AG10803 (cell line): ENCODE measurements at regions not wholly inside any gene's neighbourhood (a gene's known extent, or its start where the extent isn't known, plus 50 kb on each side); places are given as distances from the start of the nearest gene placed in this dataset.
A peak's percentile ranks its signal among the peaks of the same experiment; 100 is the strongest.

Experiments used
- DNase-seq: peaks from one replicate; pipeline ENCODE4 v3.0.0; 2010; ENCODE audit warnings: low read depth
- H3K4me3 ChIP-seq: 2 replicates; pipeline ENCODE4 v1.5.1; 2011; ENCODE audit warnings: mild to moderate bottlenecking, low read length, control low read depth
- TF ChIP-seq, protein P1 (sequence below): conservative IDR thresholded peaks from 2 replicates; pipeline ENCODE4 v1.5.1; 2011; ENCODE audit warnings: mild to moderate bottlenecking, low read length, control low read depth, inconsistent platforms

DNA sequence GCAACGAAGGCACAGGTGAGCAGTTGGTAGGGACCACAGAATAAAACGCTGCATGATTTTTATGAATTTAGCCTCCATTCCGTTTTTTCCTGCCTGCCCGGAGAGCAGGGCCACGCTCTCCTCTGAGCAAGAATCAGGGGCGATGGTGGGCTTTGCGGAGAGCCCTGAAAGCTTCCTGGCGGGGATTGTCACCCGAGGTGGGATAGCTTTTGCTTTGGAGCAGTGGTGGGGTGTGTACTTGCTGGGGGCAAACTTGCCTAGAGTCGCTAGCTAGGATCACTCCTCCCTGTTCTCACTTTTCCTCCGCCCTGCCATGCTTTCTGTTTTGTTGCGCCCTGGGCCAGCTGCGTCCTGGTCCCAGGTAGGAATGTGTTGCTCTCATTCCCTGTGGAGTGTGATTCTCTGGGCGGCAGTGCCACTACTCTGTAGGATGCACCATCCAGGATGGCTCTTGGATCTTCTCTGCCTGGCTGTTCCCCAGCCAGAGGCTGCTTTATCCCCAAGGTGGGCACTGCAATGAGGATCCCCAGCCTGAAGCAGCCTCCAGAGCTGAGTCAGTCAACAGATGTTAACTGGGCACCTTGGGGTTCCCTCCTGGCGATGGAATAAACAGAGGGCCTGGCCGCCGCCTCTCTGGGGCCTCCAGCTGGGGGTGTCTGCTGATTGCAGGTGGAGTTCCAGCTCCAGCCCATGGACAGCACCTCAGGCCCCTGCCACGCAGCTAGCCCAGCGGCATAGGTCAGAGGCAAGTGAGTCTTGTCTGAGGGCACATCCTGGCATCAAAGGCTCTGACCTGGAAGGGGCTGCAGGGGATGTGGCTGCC is 360.9 kb upstream of the TNRC6C start:
- TF ChIP-seq, protein P1, sequence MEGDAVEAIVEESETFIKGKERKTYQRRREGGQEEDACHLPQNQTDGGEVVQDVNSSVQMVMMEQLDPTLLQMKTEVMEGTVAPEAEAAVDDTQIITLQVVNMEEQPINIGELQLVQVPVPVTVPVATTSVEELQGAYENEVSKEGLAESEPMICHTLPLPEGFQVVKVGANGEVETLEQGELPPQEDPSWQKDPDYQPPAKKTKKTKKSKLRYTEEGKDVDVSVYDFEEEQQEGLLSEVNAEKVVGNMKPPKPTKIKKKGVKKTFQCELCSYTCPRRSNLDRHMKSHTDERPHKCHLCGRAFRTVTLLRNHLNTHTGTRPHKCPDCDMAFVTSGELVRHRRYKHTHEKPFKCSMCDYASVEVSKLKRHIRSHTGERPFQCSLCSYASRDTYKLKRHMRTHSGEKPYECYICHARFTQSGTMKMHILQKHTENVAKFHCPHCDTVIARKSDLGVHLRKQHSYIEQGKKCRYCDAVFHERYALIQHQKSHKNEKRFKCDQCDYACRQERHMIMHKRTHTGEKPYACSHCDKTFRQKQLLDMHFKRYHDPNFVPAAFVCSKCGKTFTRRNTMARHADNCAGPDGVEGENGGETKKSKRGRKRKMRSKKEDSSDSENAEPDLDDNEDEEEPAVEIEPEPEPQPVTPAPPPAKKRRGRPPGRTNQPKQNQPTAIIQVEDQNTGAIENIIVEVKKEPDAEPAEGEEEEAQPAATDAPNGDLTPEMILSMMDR: no peak
- no peak overlapping the region for H3K4me3 ChIP-seq
- DNase-seq: no peak

DNA sequence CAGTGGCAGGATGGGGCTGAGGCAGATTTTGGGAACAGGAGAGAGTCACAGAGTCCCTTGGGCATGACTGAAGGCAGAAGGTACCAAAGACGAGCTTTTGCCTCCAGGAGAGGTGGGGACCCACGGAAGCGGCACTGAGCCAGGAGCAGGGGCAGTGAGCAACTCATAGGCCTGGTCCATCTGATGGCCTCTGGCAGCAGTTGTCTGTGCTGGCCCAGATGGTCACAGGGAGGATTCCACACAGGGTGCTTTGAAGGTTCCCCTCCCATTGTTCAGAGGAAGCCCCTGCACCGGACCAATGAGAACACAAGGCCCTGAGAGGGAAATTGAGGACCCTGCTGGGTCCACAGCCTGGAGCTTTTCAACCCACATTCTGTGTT is 360.3 kb upstream of the TNRC6C start:
- H3K4me3 ChIP-seq: no peak overlapping the region
- TF ChIP-seq, protein P1: no peak
- no peak for DNase-seq

DNA sequence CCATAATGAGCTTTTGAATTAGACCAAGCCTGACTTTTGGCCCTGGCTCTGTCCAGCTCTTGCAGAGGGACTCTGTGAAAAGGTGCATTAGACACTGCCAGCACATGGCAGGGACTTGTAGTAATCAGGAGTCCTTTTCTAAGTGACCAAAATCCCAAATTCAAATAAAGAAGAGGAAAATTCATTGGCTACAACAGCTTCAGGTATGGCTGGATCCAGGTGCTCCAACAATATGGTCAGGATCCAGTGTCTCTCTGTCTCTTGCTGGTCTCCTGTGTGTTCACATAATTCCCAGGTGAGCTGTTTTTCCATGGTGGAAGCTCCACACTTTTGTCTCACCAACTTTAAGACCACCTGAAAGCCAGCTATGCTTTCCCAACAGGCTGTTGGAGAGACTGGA is 358.8 kb upstream of the TNRC6C start:
- TF ChIP-seq, protein P1: no peak
- no peak overlapping the region for H3K4me3 ChIP-seq
- DNase-seq: no peak

DNA sequence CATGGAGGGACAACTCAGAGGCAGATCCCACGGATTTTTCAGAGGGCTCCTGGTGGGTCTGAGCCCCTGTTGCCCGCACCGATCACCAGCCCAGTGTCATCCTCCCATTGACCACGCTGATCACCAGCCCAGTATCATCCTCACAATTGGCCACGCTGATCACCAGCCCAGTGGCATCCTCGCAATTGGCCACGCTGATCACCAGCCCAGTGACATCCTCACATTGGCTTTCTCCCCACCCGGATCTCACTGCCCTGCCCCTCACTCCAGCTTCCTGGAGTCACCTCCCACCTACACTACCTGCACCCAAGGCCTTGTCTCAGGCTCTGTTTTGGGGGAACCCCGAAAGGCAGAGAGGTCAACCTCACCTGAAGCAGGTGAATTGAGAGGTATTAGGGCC is 358.2 kb upstream of the TNRC6C start:
- DNase-seq: no peak
- H3K4me3 ChIP-seq: no peak overlapping the region
- TF ChIP-seq, protein P1: no peak

DNA sequence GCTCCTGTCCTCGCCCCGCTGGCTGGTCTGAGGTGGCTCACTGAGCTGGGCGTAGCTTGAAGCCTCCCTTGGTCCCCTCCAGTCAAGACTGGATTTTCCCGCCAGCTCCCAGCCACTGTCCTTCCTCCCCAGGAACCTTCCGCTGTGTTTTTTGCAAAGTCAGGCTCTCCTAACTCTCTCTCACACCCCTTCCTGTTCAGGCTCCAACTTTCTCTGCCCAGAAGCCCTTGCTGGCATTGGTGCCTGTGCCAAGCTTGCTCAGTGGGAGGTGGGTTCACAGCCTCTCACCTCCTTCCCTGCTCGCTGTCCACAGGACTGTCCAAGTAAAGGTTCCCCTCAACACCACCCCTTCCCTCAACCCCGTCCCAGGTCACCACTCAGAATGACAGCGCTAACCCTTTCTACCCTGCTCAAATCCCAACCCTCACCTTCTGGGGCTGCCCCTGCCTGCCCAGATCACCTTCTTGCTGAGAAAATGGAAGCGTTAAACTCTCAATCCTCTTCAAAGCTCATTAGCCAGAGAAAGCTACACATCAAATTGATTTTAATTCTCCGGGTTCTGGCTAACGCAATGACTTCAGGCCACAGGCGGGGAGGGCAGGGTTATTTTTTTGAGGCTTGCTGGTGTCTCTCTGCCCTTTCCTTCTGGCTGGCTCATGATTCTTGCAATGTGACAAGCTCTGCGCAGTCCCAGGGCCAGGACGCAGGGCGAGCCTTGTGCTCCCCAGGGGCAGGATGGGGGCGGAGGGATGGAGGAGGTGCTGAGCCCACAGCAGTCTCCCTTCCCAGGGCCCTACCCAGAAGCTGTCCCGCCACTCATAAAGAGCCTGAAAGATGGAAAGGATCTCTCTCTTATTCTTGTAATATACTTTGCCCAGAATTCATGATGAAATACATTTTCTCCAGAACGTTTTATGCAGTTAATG is 357.2 kb upstream of the TNRC6C start:
- no peak overlapping the region for H3K4me3 ChIP-seq
- TF ChIP-seq, protein P1: no peak
- peak; percentile 38 for DNase-seq

DNA sequence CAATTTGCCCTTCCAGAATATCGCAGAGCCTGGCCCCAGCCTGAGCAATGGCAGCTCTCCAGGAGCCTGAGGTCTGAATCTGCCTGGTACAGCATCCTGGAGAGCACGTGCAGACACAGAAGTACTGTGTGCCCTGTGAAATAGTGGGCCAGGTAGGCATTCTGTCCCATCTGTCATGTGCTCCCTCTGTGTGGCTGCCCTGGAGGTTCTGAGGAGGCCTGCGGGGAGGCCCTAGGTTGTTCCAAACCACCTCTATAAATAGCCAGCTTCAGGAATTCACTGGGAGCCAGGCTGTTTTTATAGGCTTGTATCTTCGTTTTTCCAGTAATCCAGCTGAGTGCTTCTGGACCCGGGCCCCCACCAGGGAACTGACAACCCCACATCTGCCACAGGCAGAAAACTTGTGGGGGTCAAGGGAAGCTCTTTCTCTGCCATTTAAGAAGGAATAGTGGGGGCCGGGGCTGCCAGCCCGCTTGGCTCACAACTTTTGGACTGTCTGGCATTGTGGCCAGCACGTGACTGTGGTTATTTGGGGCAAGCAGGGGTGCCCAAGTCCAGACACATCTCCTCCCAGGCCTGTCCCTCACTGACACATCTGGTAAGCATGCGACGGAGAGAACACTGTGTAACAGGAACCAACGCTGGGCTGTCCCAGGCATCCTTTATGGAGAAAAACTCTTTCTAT is 356.3 kb upstream of the TNRC6C start:
- TF ChIP-seq, protein P1: no peak
- DNase-seq: peak; percentile 91
- no peak overlapping the region for H3K4me3 ChIP-seq
